ENCODE measurements at regions not wholly inside any gene's neighbourhood (a gene's known extent, or its start where the extent isn't known, plus 50 kb on each side); places are given as distances from the start of the nearest gene placed in this dataset.

GRCh38 chr18:51603551-51603950, 406.1 kb upstream of the MEX3C start:
- Mint-ChIP-seq H3K27ac (ENCODE audit: unreplicated experiment) (no peak overlapping the region), H3K9me3 (ENCODE audit: low read depth) (no peaks in the 10 kb centered on the region), H3K36me3 (ENCODE audit: low read depth) (no peaks in the 10 kb centered on the region), H3K27me3 (ENCODE audit: low read depth) (peaks cover 11% of the 10 kb centered on the region), H3K4me1 (ENCODE audit: low read depth) (no peaks in the 10 kb centered on the region), H3K4me3 (ENCODE audit: unreplicated experiment) (no peak overlapping the region)
- TF ChIP-seq CTCF (IDR thresholded peaks at IDR 0.05) = no peak
- no peak for DNase-seq (ENCODE audit: low spot score)

- H3K4me3 Mint-ChIP-seq (ENCODE audit: unreplicated experiment) = no peak overlapping the region
- H3K27me3 Mint-ChIP-seq (ENCODE audit: low read depth) = peaks cover 13% of the 10 kb centered on the region
- no peaks in the 10 kb centered on the region for H3K4me1 Mint-ChIP-seq (ENCODE audit: low read depth)
- H3K9me3 Mint-ChIP-seq (ENCODE audit: low read depth) = no peaks in the 10 kb centered on the region
- DNase-seq (ENCODE audit: low spot score) = no peak
- TF ChIP-seq CTCF (IDR thresholded peaks at IDR 0.05) = no peak
- H3K27ac Mint-ChIP-seq (ENCODE audit: unreplicated experiment) = no peak overlapping the region
- no peaks in the 10 kb centered on the region for H3K36me3 Mint-ChIP-seq (ENCODE audit: low read depth)
These were observed 413.0 kb upstream of the MEX3C start for GRCh38 chr18:51610481-51610880.

GRCh38 chr18:51611326-51611725, 413.8 kb upstream of the MEX3C start:
- Mint-ChIP-seq H3K4me3 (ENCODE audit: unreplicated experiment) (no peak overlapping the region), H3K36me3 (ENCODE audit: low read depth) (no peaks in the 10 kb centered on the region), H3K27ac (ENCODE audit: unreplicated experiment) (no peak overlapping the region), H3K9me3 (ENCODE audit: low read depth) (no peaks in the 10 kb centered on the region), H3K4me1 (ENCODE audit: low read depth) (no peaks in the 10 kb centered on the region), H3K27me3 (ENCODE audit: low read depth) (peaks cover 15% of the 10 kb centered on the region)
- TF ChIP-seq CTCF (IDR thresholded peaks at IDR 0.05) = no peak
- no peak for DNase-seq (ENCODE audit: low spot score)

GRCh38 chr18:51614033-51614432, 416.6 kb upstream of the MEX3C start:
- Mint-ChIP-seq H3K4me3 (ENCODE audit: unreplicated experiment) (no peak overlapping the region), H3K9me3 (ENCODE audit: low read depth) (no peaks in the 10 kb centered on the region), H3K27me3 (ENCODE audit: low read depth) (peaks cover 12% of the 10 kb centered on the region), H3K27ac (ENCODE audit: unreplicated experiment) (no peak overlapping the region), H3K4me1 (ENCODE audit: low read depth) (no peaks in the 10 kb centered on the region), H3K36me3 (ENCODE audit: low read depth) (no peaks in the 10 kb centered on the region)
- DNase-seq (ENCODE audit: low spot score) = no peak
- no peak for TF ChIP-seq CTCF (IDR thresholded peaks at IDR 0.05)

GRCh38 chr18:51614967-51615571, 417.6 kb upstream of the MEX3C start:
- no peaks in the 10 kb centered on the region for H3K36me3 Mint-ChIP-seq (ENCODE audit: low read depth)
- H3K4me3 Mint-ChIP-seq (ENCODE audit: unreplicated experiment) = no peak overlapping the region
- H3K27ac Mint-ChIP-seq (ENCODE audit: unreplicated experiment) = no peak overlapping the region
- no peaks in the 10 kb centered on the region for H3K4me1 Mint-ChIP-seq (ENCODE audit: low read depth)
- TF ChIP-seq CTCF (IDR thresholded peaks at IDR 0.05) = no peak
- H3K9me3 Mint-ChIP-seq (ENCODE audit: low read depth) = no peaks in the 10 kb centered on the region
- H3K27me3 Mint-ChIP-seq (ENCODE audit: low read depth) = peaks cover 7% of the 10 kb centered on the region
- DNase-seq (ENCODE audit: low spot score) = no peak
